DOHH2 (cell line): ENCODE measurements at regions not wholly inside any gene's neighbourhood (a gene's known extent, or its start where the extent isn't known, plus 50 kb on each side); places are given as distances from the start of the nearest gene placed in this dataset.

Experiments
- H3F3A ChIP-seq: fragments of 200-600 bp; sonication (generic), shearing (Covaris generic); 2 replicates; pipeline ENCODE4 v1.6.0; 2016; ENCODE audit warnings: antibody characterized with exemption, mild to moderate bottlenecking; ENCODE audit not compliant: control insufficient read depth, insufficient read depth
- H3K27ac ChIP-seq: fragments of 200-600 bp; sonication (generic); 2 replicates; pipeline ENCODE4 v1.5.1; 2014; ENCODE audit warnings: low read depth, mild to moderate bottlenecking, low read length, moderate library complexity
- H3K27me3 ChIP-seq: fragments of 200-600 bp; sonication (generic); 2 replicates; pipeline ENCODE4 v1.6.1; 2014; ENCODE audit warnings: mild to moderate bottlenecking, low read length, mixed read lengths; ENCODE audit not compliant: control insufficient read depth
- H3K36me3 ChIP-seq: fragments of 200-600 bp; sonication (generic); 2 replicates; pipeline ENCODE4 v1.6.1; 2014; ENCODE audit warnings: mild to moderate bottlenecking, low read length, moderate library complexity, mixed read lengths; ENCODE audit not compliant: control insufficient read depth
- H3K4me1 ChIP-seq: fragments of 200-600 bp; sonication (generic); 2 replicates; pipeline ENCODE4 v1.6.1; 2014; ENCODE audit warnings: mild to moderate bottlenecking, low read length, mixed read lengths; ENCODE audit not compliant: control insufficient read depth
- H3K4me2 ChIP-seq: fragments of 200-600 bp; sonication (generic); 2 replicates; pipeline ENCODE4 v1.6.0; 2014; ENCODE audit warnings: mild to moderate bottlenecking, low read length, moderate library complexity
- H3K4me3 ChIP-seq: fragments of 200-600 bp; sonication (generic); 2 replicates; pipeline ENCODE4 v1.5.1; 2014; ENCODE audit warnings: mild to moderate bottlenecking, low read length, mixed read lengths
- H3K79me2 ChIP-seq: fragments of 200-600 bp; sonication (generic); 2 replicates; pipeline ENCODE4 v1.6.1; 2014; ENCODE audit warnings: mild to moderate bottlenecking, low read length, mixed read lengths; ENCODE audit not compliant: control insufficient read depth
- H3K9me2 ChIP-seq: fragments of 200-600 bp; sonication (generic); replicated peaks from 2 replicates; pipeline ENCODE4 v1.6.1; 2014; ENCODE audit warnings: mild to moderate bottlenecking, low read length, mixed read lengths; ENCODE audit not compliant: control insufficient read depth
- H3K9me3 ChIP-seq: fragments of 200-600 bp; sonication (generic); 2 replicates; pipeline ENCODE4 v1.6.1; 2014; ENCODE audit warnings: antibody characterized with exemption, low read length, mixed read lengths; ENCODE audit not compliant: control insufficient read depth, insufficient read depth
- H4K20me1 ChIP-seq: fragments of 200-600 bp; sonication (generic); 2 replicates; pipeline ENCODE4 v1.6.0; 2014; ENCODE audit warnings: low read depth, mild to moderate bottlenecking, antibody characterized with exemption, low read length, moderate library complexity; ENCODE audit not compliant: control insufficient read depth, insufficient read depth
- CTCF ChIP-seq: fragments of 200-600 bp; sonication (generic); IDR thresholded peaks from one replicate; pipeline ENCODE4 v1.5.1; 2014; ENCODE audit warnings: antibody characterized with exemption, mild to moderate bottlenecking, low read depth, low read length; ENCODE audit not compliant: poor library complexity, severe bottlenecking
- EZH2phosphoT487 ChIP-seq: fragments of 200-600 bp; sonication (generic); IDR thresholded peaks from 2 replicates; pipeline ENCODE4 v1.6.1; 2017; ENCODE audit warnings: borderline replicate concordance, mild to moderate bottlenecking, antibody characterized with exemption, low read length, moderate library complexity, mixed read lengths

- H3K4me1 ChIP-seq = no peaks in the 10 kb centered on the region
- no peaks in the 10 kb centered on the region for H4K20me1 ChIP-seq
- H3K4me3 ChIP-seq = no peak overlapping the region
- H3K36me3 ChIP-seq = no peaks in the 10 kb centered on the region
- no peaks in the 10 kb centered on the region for H3K27me3 ChIP-seq
- H3K9me2 ChIP-seq = no peaks in the 10 kb centered on the region
- H3K27ac ChIP-seq = no peak overlapping the region
- H3F3A ChIP-seq = no peaks in the 10 kb centered on the region
- TF ChIP-seq CTCF (no peak), EZH2phosphoT487 (no peak)
- no peaks in the 10 kb centered on the region for H3K79me2 ChIP-seq
- no peaks in the 10 kb centered on the region for H3K9me3 ChIP-seq
- H3K4me2 ChIP-seq = no peak overlapping the region
Measured at GRCh38 chr18:70496353-70497294, 207.8 kb downstream of the SOCS6 start.

GRCh38 chr18:70494524-70494923 is 205.7 kb downstream of the SOCS6 start:
- Histone ChIP-seq H3F3A (no peaks in the 10 kb centered on the region), H3K9me3 (no peaks in the 10 kb centered on the region), H3K79me2 (no peaks in the 10 kb centered on the region), H3K9me2 (no peaks in the 10 kb centered on the region), H3K36me3 (no peaks in the 10 kb centered on the region), H3K27ac (no peak overlapping the region), H3K27me3 (no peaks in the 10 kb centered on the region), H3K4me3 (no peak overlapping the region), H4K20me1 (no peaks in the 10 kb centered on the region), H3K4me1 (no peaks in the 10 kb centered on the region), H3K4me2 (no peak overlapping the region)
- TF ChIP-seq CTCF = no peak
- no peak for TF ChIP-seq EZH2phosphoT487

- Histone ChIP-seq H3K27me3 (no peaks in the 10 kb centered on the region), H3F3A (no peaks in the 10 kb centered on the region), H3K36me3 (no peaks in the 10 kb centered on the region), H3K27ac (no peak overlapping the region), H4K20me1 (no peaks in the 10 kb centered on the region), H3K4me2 (no peak overlapping the region), H3K9me3 (no peaks in the 10 kb centered on the region), H3K4me3 (no peak overlapping the region), H3K4me1 (no peaks in the 10 kb centered on the region), H3K79me2 (no peaks in the 10 kb centered on the region), H3K9me2 (no peaks in the 10 kb centered on the region)
- TF ChIP-seq EZH2phosphoT487 (no peak), CTCF (no peak)
Measured at GRCh38 chr18:70493461-70493860, 204.6 kb downstream of the SOCS6 start.
